DMS114 treated with DMSO at 0.1 percent for 48 hours (cell line): ENCODE measurements at regions not wholly inside any gene's neighbourhood (a gene's known extent, or its start where the extent isn't known, plus 50 kb on each side); places are given as distances from the start of the nearest gene placed in this dataset.

ENCODE experiments used
- DNase-seq: peaks from one replicate; lab custom pipeline; 2025; ENCODE audit not compliant: unreplicated experiment; lab: John Stamatoyannopoulos, UW

DNA sequence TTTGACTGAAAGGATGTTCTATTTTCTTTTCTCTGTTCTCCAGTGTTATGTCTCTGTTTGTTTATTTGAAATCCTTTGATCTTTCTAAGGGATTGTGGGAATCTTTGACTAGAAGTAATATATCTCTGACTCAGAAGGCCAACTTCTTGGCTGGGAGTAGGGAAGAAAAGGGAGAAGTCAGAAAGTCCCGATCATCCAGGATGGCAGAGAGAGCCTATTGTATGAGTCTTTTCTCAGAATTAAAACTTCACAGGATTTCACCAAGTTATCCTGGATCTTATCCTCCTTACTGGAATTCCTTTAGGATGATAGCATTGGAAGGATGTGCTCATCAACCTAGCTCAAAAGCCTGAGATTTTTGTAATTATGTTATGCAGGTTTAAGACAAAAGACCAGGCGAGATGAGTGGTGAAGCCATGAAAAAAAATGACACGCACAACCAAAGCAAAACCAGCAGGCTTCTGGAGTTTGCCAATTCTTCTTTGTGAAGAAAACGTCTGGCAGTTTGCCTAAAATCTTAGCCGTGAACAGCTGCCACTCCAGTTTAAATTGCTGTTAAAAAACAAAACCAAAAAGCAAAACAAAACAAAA lies 383.6 kb upstream of the SMIM21 start:
- DNase-seq = no peak

- no peak for DNase-seq
Measured at GRCh38 chr18:75810516-75810915, 383.0 kb upstream of the SMIM21 start.

DNA sequence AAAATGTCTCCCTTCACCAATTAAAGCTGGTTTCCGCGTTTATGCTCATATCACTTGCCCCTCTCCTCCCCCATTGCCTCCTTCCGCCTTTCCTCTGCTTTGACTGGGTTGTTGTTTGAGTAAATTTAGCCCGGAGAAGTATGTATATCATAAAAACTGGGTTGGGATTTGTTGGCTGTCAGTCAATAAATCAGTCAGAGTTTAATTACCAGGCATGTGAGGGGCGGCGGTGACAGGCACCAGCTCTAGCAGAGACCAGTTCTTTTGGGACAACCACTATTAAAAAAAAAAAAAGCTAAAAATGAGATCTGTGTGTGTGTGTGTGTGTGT lies 382.4 kb upstream of the SMIM21 start:
- DNase-seq = no peak

GRCh38 chr18:75809151-75809925 lies 381.8 kb upstream of the SMIM21 start:
- DNase-seq = no peak

DNA sequence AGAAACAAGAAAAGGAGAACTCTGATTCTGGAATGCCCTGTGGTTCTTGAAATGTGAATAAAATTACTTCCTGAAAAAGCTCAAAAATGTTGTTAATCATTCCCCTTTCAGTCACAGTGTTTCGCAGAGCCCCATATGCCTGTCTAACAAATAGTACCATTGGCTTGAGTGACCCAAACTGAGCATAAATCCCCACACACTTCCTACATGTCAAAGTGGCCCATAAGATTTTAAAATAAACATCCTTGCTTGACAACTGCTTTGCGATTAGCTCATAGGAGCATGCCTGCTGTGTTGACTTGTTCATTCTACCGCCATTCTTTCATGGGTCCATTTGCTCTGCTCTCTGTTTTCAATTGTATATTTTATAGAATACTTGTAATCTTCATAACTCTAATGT lies 377.8 kb upstream of the SMIM21 start:
- DNase-seq = no peak

DNA sequence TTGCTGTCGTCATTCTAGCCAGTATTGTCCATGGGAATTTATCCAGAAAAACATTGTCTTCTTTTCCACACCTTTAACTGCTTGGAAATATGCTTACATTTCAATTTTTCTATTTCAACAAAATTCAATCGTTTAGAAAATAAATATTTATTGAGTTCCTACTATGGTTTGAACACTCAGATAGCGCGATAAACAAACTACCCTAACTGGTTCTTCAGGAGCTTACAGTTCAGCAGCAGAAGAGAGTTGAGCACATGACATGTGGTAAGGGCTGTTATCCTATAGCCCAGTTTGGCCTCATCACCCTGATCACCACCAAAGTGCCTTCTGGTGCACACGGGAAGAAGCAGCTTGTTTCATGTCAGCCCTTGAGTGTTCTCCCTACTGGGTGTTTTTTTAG lies 375.2 kb upstream of the SMIM21 start:
- DNase-seq = no peak

DNA sequence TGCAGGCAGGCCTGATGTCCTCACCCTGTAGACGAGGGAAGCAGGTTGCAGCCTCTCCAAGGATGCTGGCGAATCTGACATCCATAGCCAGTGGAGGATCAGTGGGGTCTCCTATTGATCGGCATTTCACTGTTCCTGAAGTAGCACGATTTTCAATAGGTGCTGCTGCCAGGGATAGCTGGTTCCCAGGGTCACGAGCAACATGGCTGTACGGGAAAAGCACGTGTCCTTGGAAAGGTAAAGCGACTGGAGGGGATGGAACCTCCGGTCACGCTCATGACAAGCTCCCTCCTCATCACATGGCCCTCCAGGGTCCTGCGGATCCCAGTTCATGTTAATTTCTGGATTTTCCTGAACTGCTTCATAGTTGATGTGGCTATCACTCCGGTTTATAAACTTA lies 373.7 kb upstream of the SMIM21 start:
- no peak for DNase-seq

- no peak for DNase-seq
Measured at GRCh38 chr18:75800331-75800648, 372.8 kb upstream of the SMIM21 start.

- DNase-seq = no peak
Measured at GRCh38 chr18:75799449-75800330, 372.2 kb upstream of the SMIM21 start.

- no peak for DNase-seq
Measured at GRCh38 chr18:75797046-75797445, 369.5 kb upstream of the SMIM21 start.

- no peak for DNase-seq
Measured at GRCh38 chr18:75790796-75791195, 363.3 kb upstream of the SMIM21 start.

- DNase-seq = no peak
Measured at GRCh38 chr18:75790111-75790510, 362.6 kb upstream of the SMIM21 start.

DNA sequence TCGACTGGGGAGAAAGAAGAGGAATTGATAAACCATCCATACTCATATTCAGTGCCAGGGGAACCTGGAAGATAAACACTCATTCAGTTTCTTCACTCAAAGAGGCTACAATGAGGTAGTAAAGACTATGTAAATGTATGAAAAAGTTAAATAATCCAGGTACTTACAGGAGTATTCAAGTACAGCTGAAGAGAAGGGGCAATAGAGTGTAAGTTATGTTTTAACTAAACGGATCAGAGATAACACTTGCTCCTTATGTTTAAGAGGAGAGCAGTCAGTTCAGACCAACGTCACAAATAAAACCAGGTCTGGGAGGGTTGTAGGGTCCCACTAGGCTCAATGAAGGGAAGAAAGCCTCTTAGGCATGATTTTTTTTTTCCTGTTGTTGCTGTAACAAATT lies 358.3 kb upstream of the SMIM21 start:
- DNase-seq = no peak

GRCh38 chr18:75785206-75785605 lies 357.7 kb upstream of the SMIM21 start:
- DNase-seq = no peak

DNA sequence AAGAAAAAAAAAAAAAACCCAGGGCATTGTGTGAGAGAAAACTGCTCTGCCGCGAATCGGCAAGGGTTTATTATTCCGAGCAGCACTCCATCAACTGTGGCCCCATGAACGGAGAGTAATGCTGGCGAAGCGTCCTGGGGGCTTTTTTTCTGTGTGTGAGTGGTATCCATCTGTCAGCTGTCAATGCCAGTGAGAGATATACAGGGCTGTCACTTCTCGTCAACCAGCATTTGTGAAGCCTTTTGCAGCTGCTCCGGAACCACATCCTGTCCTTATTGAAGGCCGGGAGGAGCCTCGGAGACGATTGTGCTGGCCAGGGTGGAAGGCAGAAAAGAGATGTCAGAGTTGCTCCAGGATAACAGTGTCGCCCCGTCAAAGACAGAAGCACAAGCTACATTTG lies 356.9 kb upstream of the SMIM21 start:
- DNase-seq = no peak

GRCh38 chr18:75783566-75784281 lies 356.2 kb upstream of the SMIM21 start:
- no peak for DNase-seq

- DNase-seq = no peak
Measured at GRCh38 chr18:75782826-75783225, 355.3 kb upstream of the SMIM21 start.

DNA sequence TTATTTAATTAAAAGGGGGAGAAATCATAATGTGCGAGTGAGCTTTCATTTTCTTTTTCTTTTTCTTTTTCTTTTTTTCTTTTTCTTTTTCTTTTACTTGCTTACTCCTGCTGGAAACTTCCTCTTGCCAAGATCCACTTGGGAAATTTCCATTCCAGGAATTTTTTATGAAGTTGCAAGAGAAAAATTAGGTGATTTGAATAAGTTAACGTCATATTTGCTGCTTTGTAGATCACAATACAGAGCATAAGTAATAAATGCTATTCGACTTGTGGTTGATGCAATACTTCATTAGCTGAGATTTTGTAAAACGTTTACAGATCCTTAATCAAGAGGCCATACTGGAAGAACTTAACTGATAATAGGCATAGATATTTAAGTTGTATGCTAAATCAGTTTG lies 354.7 kb upstream of the SMIM21 start:
- DNase-seq = no peak

GRCh38 chr18:75779910-75780309 lies 352.4 kb upstream of the SMIM21 start:
- no peak for DNase-seq

- no peak for DNase-seq
Measured at GRCh38 chr18:75779450-75779849, 351.9 kb upstream of the SMIM21 start.

GRCh38 chr18:75777630-75778029 lies 350.1 kb upstream of the SMIM21 start:
- no peak for DNase-seq

- DNase-seq = no peak
Measured at GRCh38 chr18:75775121-75775520, 347.6 kb upstream of the SMIM21 start.
